NCI-H1048 (cell line): ENCODE measurements at regions not wholly inside any gene's neighbourhood (a gene's known extent, or its start where the extent isn't known, plus 50 kb on each side); places are given as distances from the start of the nearest gene placed in this dataset.
"Not testable (repeated sequence)": the region's sequence is repeated elsewhere in the genome, so short reads cannot be mapped to it uniquely, and the experiment has no call there.

Source experiments
- DNase-seq: peaks from one replicate; lab custom pipeline; 2025; lab: John Stamatoyannopoulos, UW

DNA sequence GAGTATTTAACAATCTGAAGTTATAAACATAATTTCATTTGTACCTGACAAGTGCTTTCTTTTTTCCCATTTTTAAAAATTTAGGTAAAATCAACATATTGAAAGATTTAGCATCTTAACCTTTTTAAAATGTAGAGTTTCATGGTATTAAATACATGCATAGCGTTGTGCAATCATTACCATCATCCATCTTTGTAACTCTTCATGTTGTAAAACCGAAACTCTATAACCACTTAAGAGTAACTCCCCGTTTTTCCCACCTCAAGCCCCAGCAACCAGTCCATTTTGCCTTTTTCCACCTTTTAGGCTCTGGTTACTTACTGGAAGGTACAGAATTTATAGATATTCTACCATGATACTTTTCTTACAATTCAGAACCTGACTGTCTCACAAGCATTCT lies 892.5 kb downstream of the DNAJB9 start:
- DNase-seq: no peak

DNA sequence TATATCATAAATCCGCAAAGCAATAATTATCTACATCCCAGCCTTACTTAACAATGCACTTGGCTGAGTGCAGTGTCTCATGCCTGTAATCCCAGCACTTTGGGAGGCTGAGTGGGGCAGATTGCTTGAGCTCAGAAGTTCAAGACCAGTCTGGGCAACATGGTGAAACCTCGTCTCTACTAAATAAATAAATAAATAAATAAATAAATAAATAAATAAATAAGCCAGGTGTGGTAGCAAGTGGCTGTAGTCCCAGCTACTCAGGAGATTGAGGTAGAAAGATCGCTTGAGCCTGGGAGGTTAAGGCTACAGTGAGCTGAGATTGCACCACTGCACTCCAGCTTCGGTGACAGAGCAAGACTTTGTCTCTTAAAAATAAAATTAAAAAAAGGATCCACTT lies 898.1 kb downstream of the DNAJB9 start:
- DNase-seq: not testable (repeated sequence)

DNA sequence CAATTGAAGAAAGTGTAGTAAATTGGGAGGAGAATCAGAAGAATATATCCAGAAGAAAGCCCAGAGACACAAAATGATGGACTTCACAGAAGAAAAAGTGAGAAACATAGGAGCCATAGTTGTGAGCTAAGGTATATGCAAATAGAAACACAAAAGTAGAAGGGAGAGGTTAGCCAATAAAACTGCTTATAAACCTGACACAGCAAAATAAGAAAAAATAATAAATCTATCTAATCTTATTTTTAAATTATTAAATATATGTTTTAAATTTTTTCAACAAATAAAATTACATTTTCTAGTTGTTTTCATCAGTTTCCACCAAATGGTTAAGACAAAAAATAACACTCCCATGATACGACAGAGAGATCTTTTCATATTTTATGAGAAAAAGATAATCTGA lies 903.5 kb downstream of the DNAJB9 start:
- no peak for DNase-seq

DNA sequence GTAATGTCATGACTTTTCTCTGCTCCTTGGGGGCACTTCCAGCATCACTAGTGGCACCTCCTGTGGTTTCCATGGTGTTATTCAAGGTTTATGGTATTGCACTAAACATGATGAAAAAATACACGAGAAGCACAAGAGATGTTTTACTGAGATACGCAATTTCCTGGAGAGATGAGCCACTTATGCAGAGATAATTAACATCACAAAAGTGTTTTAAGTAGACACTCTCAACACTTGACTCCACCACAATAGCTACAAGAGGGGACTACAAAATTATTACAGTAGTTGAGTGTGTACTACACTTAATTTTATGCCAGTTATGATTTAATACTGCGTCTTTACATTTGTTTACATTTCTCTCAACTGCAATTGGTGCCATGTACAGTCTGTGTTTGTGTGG lies 906.7 kb downstream of the DNAJB9 start:
- DNase-seq: no peak

DNA sequence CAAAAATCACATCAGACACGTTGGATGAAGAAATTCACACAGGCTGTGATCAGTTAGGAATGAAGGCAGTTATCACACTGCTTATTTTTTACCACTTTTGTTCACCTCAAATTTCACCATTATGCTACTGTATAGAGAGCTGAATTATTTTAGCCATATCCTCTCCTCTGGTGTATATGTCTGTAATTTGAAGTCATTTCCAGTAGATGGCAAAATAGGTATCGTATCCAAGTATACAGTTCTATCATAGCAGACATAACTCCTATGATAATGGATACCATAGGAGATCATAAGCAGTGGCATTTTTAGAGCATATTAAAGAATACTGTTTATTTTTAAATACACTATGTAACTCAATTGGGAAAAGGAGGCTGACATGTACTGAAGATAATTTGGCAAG lies 909.7 kb downstream of the DNAJB9 start:
- no peak for DNase-seq

DNA sequence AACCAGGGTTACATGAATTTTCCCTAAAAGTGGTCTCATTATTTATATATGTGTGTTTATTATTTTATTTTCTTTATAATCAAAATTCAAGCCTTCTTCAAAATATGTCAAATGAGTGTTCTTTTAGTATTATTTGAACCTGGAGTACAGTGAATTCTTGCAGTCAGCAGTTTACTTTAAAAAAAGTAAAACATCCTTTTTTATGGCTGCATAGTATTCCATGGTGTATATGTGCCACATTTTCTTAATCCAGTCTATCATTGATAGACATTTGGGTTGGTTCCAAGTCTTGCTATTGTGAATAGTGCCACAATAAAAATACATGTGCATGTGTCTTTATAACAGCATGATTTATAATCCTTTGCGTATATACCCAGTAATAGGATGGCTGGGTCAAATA lies 920.9 kb downstream of the DNAJB9 start:
- DNase-seq: not testable (repeated sequence)

DNA sequence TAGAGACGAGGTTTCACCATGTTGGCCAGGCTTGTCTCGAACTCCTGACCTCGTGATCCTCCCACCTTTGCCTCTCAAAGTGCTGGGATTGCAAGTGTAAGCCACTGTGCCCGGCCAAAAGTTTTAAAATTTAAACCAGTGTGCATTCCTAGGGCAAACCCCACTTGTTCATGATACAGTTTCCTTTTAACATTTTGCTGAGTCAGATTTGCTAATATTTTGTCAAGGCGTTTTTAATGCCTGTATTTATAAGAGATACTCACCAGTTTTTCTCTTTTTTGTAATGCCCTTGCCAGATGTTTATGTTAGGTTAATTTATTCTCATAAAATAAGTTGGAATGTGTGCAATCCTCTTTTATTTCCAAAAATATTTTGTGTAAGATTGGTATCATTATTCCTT lies 927.4 kb downstream of the DNAJB9 start:
- no peak for DNase-seq

DNA sequence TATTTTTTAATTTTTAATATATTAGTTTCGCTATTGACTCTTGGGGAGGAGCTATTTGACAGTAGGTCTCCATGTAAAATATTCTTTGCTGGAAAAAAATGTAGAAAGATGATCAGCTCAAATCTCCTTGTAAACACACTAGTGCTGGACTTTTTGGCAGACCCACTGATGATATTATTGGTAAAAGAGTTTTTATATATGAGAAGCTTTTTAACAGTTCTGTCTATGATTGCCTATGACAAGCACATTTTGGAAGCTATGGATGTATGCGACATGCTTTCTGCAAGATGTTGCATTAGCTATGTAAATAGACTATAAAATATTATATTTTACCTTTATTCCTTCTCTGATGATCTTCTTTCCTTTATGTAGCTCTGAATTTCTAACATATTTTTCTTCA lies 928.5 kb downstream of the DNAJB9 start:
- DNase-seq: no peak

DNA sequence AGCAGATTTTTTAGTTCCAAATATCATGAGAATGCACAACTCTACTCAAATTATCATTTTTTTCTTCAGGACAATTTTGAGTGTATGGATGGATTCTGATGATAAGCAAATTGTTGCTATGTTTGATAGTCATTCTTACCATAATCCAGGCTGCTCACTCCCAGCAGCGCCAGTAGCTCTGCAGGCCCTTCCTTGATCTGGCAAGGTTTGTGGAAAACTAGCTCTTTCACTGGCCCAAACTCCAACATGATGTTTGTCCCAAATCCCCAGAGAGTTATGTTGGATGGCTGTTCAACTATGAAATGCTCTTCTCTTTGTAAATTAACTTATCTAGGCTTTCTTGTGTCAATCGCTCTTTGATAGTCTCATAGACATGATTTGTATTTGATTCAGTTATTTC lies 933.7 kb downstream of the DNAJB9 start:
- DNase-seq: no peak

DNA sequence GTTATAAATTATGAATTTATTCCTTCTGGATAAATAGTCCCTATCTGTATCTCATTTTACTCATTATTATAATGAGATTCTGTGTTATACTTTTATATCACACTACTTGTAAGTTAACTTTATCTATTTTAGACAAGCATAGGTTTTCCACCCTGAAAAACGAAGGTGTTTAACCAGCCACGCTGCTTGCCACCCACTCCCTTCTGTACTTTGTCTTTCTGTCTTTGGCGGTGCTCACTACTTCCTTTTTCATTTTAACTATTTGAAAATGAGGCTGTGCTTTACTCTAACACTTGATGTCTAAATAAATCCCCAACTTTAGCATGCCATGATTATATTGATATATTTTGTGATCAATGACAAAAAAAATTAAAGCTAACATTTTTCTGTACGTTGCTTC lies 952.9 kb downstream of the DNAJB9 start:
- DNase-seq: no peak

DNA sequence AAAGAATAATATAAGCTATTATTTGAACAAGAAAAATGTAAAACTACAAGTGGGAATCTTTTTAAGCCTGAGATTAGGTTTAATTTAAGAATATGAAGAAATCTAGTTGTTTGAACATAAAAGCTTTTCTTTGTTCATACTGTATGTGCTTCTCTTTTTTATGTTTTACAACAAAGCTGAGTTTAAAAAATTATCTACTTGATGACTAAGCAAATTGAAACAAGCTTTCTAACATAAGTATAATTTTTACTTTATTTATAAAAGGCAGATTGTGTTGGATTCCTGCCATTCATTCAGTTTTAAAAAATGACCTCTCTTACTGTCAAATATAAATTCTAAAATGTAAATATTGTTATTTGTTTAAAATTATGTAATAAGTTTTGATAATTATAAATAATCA lies 958.2 kb downstream of the DNAJB9 start:
- no peak for DNase-seq

DNA sequence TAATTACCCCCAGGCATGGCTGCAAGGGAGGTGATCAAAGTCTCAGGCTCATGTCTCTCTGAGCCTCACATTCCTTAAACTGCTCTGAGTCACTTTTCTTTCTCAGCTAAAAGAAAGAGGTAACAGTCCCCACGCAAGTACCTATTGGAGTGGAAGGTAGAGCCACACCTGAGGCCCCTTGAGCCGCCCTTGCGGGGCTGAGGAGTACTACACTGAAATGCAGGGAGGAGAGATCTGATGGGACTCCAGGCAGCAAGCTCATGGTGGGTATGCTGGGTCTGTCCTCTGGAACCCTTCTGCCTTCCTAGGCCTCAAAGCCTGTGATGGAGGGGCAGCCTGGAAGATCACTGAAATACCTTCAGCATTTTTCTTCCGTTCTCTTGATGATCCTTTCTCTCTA lies 960.0 kb downstream of the DNAJB9 start:
- DNase-seq: no peak

DNA sequence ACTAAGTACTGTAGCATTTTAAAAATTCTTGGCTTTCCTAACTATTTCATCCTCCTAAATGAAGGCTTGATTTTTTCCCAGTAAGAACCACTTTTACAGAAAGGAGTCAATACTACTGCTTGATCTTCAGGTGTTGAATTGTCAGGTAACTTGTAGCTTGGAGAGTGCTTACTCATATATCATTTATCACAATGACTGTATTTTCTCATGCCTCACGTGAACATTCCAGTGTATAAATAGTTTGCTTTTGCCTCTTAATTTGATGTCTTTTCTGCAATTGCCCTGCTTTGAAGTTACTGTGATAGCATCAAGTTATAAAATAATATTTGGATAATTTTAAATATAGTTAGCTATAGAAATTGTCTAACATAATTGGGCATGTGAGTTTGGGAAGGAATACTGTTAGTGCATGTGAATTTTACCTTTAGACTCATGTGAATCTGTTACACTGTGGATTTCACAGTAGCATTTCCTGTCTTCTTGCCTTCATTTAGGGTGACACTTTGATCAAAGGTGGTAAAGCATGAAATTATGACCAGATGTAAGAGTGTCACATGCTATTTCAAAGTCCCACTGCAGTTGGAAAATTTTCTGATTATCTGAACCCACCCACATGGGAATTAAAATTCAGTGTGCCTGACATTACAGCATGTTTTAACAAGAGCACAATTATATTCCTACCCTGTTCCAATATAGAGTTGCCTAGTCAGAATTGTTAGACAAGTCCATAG lies 962.8 kb downstream of the DNAJB9 start:
- no peak for DNase-seq

DNA sequence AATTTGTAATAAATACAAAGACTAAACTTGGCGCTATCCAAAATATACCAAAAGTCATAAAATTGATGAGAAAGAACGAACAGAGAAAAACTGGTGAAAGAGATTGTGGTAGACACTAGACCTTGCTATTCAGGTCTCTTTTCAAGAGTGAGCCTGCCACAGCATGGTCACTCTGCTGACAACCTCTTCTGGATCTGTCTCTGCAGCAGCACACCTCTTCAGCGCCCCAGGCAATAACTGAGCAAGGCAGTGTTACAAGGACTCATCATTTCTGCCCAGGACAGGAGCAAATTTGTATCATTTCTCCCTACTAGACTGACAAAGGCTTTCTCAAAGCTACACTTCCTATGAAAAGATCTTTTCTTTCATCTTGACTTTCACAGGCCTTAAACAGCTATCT lies 976.0 kb downstream of the DNAJB9 start:
- no peak for DNase-seq

DNA sequence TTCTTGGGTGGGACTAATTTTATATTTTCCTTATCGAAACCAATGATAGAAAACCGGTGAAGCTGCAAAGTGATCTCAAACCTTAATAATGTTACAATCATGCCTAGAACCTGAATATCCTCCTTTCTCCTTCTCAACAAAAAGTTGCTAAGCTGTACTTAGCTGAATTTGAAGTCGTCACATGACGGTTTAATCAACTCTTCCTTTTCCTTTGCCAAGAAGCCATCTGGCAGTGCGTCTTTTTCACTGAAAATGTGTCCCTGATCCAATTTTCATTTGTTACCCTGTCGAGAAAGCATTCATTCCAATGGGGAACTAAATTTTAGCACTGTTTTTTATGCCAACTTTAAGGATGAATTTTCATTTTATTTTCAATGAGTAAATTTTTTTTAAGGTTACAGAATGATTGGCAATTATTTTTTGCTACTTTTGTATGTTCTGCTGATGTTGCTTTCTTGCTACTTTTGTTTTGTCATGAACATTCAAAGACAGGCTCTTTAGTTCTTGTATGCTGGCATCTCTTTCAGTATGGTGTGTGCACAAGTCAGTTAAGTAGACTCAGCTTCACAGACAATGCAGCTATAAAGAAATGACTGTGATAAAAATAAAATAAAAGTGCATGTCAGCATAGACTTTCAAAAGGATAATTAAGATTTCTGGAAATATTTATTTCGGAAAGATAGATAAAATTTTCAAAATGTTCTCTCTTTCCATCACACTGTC lies 980.0 kb downstream of the DNAJB9 start:
- no peak for DNase-seq

DNA sequence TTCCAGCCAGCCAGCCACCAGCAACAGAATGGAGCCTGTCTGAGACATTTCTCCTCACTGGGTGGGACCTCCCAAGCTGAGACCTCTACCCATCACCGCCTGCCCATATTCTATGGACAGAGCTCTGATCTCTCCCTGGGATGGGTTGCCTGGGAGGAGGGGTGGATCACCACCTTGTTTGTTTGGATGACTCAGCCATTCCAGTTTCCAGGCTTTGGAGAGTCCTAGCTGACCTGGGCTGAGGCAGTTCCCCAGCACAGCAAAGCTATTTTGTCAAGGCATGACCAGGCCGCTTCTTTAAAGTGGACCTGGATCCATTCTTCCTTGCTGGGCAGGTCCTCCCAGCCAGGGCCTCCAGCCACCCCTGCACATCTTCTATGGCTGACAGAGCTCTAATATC lies 982.3 kb downstream of the DNAJB9 start:
- no peak for DNase-seq

DNA sequence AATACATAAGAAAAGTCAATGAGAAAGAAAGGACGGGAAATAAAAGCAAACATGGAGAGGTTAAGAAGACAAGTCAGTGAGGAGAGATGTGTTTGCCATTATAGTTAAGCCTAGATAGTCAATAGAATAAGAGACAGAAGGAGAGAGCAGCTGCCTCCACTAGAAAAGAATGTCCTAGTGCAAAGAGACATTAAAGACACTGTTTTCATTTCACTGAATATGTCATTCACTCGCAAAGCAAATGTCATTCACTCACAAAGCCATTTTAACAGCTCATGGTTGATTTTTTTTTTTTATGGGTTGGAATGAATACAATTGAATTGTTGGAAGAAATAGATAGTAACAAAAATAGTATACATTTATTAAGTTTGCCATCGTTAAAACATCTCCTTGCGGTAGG lies 1007.6 kb downstream of the DNAJB9 start:
- DNase-seq: no peak

DNA sequence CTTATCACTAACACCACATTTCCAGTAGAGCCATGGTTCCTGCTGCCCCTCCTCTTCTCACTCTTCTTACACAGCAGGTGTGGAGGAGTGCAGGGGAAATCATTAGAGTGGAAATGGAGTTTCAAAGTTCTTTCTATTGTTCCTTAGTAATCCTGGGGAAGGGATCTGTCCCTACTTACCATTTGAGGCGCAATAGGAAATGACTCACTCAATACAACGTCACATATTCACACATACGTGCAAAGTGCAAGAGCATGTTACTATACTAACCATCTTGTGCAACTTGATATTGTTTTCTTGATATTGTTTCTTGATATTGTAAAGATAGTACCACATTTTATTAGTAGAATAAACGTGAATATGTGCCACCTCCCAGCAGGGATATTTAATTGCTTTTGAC lies 1010.2 kb downstream of the DNAJB9 start:
- DNase-seq: no peak

DNA sequence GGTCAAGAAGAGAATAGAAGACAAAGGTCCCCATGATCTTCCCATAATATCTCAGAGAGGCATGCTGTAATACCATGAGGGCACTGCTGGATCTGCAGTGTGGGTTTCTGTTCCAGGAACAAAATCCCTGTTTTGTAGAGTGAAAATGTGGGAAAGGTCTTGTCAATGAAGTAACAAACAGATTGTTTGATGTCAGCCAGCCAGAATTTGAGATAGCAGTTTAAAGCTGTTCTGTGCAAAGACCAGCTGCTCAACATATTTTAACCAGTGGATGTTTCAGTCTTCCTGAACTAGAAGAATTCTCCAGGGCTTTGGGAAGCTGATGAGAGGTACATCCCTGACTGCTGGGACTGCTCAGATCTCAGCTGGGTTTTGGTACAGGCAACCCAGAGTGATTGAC lies 1012.5 kb downstream of the DNAJB9 start:
- no peak for DNase-seq

DNA sequence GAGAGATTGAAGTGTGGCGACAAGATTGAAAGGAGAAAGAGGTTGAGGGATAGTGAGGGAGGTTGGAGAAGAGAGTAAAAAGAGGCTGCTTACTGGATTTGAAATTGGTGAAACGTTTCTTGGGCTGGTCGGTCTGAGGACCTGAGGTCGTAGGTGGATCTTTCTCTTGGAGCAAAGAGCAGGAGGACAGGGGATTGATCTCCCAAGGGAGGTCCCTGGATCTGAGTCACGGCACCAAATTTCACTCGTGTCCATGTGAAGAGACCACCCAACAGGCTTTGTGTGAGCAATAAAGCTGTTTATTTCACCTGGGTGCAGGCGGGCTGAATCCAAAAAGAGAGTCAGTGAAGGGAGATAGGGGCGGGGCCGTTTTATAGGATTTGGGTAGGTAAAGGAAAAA lies 1027.3 kb downstream of the DNAJB9 start:
- not testable (repeated sequence) for DNase-seq

DNA sequence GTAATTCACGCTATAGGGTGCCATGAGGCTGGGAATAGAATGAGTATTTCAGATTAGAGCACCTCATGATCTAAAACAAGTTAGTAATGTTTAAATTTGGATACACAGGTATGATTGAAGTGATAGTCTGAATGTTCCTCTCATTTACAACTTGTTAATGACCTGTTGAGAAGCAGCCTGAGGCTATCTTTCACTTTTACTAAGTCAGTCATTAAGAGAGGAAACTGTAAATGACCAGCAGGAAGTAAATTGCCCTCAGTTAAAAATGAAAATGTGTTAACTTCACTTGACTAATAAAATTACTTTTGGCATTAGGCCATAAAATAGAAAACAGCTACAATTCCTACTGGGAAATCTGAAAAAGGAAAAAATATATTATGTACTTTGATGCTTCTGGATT lies 1042.0 kb downstream of the DNAJB9 start:
- DNase-seq: no peak

DNA sequence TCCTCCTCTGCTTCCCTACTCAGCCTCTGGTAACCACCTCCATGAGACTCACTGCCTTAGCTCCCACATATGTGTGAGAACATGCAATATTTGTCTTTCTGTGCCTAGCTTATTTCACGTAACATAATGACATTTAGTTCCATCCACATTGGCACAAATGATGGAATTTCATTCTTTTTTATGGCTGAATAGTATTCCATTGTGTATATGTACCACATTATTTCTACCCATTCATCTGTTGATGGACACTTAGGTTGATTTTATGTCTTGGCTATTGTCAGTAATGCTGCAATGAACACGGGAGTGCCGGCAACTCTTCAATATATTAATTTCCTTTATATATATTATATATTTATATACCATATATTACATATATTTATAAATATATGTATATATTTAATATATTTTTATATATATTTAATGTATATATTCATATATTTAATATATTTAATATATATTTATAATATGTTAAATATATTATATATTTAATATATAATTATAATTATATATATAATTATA lies 1046.9 kb downstream of the DNAJB9 start:
- no peak for DNase-seq

DNA sequence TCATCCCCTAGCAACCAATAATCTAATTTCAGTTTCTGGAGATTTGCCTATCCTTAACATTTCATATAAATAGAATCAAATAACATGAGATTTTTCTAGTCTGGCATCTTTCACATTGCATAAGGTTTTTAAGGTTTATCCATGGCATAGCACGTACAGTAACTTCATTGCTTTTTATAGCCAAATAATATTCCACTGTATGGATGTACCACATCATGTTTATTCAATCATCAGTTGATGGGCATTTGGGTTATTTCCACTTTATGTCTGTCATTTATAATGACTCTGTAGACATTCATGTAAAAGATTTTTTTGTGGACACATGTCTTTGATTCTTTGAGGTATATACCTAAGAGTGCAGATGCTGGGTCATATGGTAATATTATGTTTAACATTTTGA lies 1052.6 kb downstream of the DNAJB9 start:
- DNase-seq: no peak

DNA sequence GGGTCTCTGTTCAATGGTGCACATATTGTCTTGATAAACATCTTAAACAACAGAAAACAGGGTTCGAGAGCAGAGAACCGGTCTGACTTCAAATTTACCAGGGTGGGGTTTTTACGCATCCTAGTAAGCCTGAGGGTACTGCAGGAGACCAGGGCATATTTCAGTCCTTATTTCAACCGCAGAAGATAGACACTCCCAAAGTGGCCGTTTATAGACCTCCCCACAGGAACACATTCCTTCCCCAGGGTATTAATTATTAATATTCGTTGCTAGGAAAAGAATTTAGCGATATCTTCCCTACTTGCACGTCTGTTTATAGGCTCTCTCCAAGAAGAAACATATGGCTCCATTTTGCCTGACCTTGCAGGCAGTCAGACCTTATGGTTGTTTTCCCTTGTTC lies 1063.2 kb downstream of the DNAJB9 start:
- DNase-seq: not testable (repeated sequence)
